CD4-positive, alpha-beta T cell treated with Interferon alpha-2 for 1 hour (primary cell): ENCODE measurements at regions not wholly inside any gene's neighbourhood (a gene's known extent, or its start where the extent isn't known, plus 50 kb on each side); places are given as distances from the start of the nearest gene placed in this dataset.

Experiments
- DNase-seq, 2 donors: peaks; one replicate each; pipeline ENCODE4 v3.0.0-alpha.2; 2020 to 2022

- no peak for DNase-seq
Measured at GRCh38 chr11:33520112-33520511, 180.5 kb downstream of the C11orf91 start.

DNA sequence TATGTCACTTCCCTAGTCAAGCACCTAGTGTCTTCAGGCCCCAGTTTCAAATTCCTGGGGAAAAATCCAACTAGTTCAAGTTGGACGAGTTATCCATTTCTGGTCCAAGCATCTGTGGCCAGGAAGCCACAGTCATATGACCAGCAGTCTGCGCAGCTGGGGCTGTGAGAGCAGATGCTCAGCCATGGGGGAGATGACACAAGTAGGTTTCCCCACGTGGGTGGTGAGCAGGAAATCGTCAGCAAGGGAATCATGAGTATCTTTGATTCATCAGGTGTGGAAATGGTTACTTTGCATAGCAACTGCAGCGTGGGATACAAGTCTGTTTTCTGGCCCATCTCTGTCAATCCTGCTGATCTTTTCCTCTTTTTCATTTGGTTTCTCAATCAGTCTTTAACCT lies 185.3 kb downstream of the C11orf91 start:
- no peak for DNase-seq

GRCh38 chr11:33514079-33514925 lies 186.3 kb downstream of the C11orf91 start:
- DNase-seq: no peak

GRCh38 chr11:33509632-33510031 lies 191.0 kb downstream of the C11orf91 start:
- DNase-seq: no peak

- DNase-seq: no peak
Measured at GRCh38 chr11:33507967-33508366, 192.7 kb downstream of the C11orf91 start.

- no peak for DNase-seq
Measured at GRCh38 chr11:33507356-33507755, 193.3 kb downstream of the C11orf91 start.

GRCh38 chr11:33505093-33505492 lies 195.5 kb downstream of the C11orf91 start:
- no peak for DNase-seq

DNA sequence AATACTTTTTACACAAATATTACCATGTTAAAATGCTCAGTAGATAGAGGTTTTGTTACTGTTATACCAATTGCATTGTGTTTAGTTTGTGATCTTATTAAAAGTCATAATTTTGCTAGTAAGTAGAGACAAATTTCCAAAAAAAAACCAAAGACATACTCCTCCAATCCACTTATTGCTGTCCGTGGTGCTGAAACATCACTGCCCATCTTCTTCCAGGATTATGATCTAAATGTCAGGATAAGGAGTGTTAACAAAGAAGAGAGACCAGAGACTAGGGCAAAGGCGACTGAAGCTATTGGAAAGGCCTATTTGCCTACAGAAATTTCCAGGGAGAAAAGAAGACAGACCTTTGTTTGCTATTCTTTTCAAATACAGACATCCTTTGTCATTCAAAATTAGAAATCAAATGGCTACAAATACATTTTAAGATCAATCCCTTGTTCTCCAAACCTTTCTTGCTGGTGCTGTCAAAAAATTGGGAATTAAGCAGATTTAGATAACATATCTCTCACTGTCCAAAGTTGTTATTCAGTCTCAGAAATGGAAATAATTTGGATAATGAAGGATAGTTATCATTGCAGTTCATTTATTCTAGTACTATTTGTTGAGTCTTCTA lies 199.7 kb downstream of the C11orf91 start:
- no peak for DNase-seq

GRCh38 chr11:33500332-33500731 lies 200.3 kb downstream of the C11orf91 start:
- DNase-seq: no peak

- DNase-seq: no peak
Measured at GRCh38 chr11:33492596-33492995, 208.0 kb downstream of the C11orf91 start.

- no peak for DNase-seq
Measured at GRCh38 chr11:33490842-33491370, 209.7 kb downstream of the C11orf91 start.

DNA sequence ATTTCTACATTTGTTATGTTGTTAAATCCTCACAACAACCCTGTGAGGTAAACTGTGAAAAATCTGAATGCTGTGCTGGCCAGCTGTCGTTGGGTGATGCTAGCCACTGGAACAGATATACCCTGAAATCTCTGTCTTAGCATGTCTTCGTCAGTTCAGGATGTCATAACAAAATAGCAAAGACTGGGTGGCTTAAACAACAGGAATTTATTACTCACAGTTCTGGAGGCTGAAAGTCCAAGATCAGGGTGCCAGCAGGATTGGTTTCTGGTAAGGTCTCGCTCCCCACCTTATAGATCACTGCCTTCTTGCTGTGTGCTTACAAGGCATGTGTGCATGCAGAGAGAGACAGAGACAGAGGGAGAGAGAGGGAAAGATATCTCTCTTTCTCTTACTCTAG lies 211.7 kb downstream of the C11orf91 start:
- DNase-seq: no peak

GRCh38 chr11:33480626-33481025 lies 220.0 kb downstream of the C11orf91 start:
- no peak for DNase-seq

- no peak for DNase-seq
Measured at GRCh38 chr11:33479231-33479630, 221.4 kb downstream of the C11orf91 start.

DNA sequence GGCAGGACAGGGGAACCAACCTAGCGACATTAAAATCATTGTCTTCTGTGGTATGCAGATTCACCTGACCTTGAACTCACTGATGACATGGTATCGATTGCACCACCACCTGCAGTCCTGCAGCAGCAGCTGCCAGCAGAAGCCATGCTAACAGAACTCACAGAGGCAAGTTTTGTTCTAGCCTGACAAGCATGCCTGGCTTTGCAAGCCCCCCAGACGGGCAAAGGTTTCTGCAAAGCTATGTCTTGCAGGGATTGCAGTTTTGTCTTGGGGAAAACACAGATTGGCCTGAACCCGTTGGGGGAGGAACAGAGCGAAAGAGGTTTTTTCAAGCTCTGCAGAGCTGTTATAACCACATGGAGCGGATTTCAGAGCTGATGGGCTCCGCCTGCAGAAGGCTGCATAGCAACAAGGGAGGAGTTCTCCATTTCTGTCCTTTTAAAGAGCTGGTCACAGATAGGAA lies 221.0 kb downstream of the HIPK3 start:
- DNase-seq: no peak

GRCh38 chr11:33476945-33477606 lies 219.9 kb downstream of the HIPK3 start:
- DNase-seq: no peak

DNA sequence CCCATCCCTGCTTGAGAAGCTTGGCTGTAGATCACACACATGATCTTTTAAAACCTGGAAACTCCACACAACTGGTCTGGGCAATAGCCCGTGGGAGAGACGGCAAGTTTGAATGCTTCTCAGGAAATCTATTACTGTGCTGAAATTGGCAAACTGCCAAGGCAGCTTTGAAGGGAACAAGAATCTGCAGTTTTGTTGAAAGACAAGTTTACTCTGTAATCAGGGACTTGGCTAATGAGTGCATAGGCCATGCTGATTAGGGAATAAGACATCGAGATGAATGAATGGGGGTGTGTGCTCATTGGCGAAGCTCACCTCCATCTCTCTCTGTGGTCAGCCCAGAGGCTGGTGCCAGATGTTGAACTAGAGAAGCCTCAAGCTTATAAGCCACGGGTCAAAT lies 218.8 kb downstream of the HIPK3 start:
- no peak for DNase-seq

GRCh38 chr11:33474866-33475265 lies 217.7 kb downstream of the HIPK3 start:
- no peak for DNase-seq

DNA sequence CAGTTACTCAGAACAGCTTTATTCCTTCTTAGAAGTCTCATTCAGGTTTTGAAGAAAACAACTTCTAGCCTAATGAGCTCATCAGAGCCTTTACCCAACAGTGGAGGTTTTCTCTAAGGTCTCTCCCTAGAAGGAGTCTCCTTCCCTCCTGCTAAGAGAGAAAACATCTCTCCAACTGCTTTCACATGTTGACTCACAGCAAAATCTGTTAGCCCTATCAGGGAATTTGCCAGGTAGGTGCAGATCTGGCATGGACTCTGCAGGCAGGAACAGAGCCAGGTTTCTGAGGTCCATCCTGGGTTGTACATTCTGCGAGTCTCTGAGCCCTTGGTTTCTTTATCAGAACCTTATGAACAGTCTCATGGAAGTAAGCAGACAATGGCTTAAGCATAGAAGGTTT lies 214.4 kb downstream of the HIPK3 start:
- no peak for DNase-seq

- no peak for DNase-seq
Measured at GRCh38 chr11:33467966-33468365, 210.8 kb downstream of the HIPK3 start.

- no peak for DNase-seq
Measured at GRCh38 chr11:33463059-33463458, 205.9 kb downstream of the HIPK3 start.

DNA sequence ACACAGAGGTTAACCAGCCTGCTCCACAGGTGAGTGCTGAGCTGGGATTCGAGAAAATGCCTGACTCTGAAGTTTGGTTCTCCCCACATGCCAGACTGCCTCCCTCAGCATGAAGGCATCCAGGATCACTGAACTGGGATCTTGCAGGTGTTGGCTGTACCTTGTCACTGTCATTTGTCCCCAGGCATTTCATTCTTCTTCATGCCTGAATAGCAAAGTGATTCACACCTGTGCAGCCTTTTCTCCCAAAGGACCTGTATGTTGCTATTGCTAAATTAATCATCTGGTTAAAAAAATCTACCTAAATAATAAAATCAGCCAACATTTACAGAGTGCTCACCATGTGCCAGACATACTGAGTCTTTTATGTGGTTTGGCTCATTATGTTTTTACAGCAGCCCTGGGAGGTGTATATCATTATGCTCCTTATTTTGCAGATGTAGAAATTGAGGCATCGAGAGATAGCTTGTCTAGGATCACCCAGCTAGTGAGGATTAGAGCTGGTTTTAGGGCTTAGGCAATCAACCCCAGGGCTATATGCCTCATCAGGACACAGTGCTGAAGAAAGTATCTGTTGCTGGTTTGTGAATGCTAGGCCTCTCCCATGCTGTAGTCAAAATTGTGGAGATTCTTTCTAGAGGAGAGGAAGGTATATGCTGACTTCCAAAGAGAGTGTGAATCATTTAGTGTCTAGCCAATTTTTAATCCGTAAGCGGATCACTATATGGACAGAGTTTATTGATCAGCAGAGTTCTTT lies 204.4 kb downstream of the HIPK3 start:
- DNase-seq: no peak

DNA sequence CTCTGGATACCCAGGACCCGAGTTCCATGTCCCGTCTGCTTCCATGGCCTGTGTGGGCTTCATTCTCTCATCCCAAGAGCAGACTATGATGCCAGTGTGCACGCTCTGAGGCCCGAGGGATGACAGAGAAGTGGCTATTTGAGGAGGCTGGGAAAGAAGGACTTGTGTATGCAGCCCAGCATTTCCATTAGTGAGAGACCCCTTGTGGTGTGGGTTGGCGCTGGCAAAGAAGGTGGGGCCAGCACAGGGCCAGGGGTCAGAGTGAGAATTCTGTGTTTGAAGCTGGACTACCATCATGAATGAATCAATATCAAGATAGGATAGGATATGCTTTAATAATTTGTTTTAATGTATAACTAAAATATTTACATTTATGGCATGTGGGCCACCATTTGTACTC lies 200.8 kb downstream of the HIPK3 start:
- DNase-seq: no peak
